Upper lobe of left lung (tissue), 4 donors: ENCODE measurements at regions not wholly inside any gene's neighbourhood (a gene's known extent, or its start where the extent isn't known, plus 50 kb on each side); places are given as distances from the start of the nearest gene placed in this dataset.

Experiments used
- EP300 ChIP-seq, 4 donors: sonication (generic); formaldehyde crosslinking; IDR thresholded peaks; one replicate each; pipeline ENCODE4 v1.5.1; 2017; ENCODE audit warnings: antibody characterized with exemption in 4 of 4, control low read depth in 2 of 4
- POLR2A ChIP-seq, 4 donors: fragments of 450-650 bp; IDR thresholded peaks; one replicate each; pipeline ENCODE4 v1.5.1; 2016 to 2017; ENCODE audit warnings: antibody characterized with exemption in 4 of 4, mild to moderate bottlenecking in 2 of 4
- POLR2AphosphoS5 ChIP-seq, 2 donors: sonication (generic); formaldehyde crosslinking; IDR thresholded peaks; one replicate each; pipeline ENCODE4 v1.5.1; 2017; ENCODE audit warnings: antibody characterized with exemption in 2 of 2
- TF ChIP-seq, protein P1 (sequence below), 6 experiments: fragments of 450-650 bp in 4 of 6; fragments of 200-600 bp in 2 of 6; sonication (generic) in 2 of 6; IDR thresholded peaks; one replicate each; pipeline ENCODE4 v1.5.1; 2016 to 2019; ENCODE audit warnings: antibody characterized with exemption in 6 of 6

DNA sequence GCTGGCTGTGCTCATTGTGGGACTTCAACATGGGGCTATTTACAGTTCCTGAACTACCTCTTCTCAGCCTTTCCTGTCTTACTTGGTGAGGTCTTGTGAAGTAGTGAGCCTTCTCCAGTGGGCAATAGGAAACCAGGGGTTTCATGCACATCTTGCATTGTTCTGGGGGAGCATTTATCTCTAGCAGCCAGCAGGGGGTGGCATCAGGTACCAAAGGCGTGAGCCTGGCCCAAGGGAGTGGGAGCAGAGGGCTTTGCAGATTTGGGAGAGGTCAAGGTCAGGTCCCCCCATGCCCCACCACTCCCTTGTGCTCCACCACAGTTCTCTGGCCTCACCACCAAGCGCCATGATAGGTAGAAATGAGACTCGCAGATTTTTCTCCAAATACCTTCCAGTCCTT lies 85.4 kb upstream of the NPTX2 start:
- TF ChIP-seq, protein P1, sequence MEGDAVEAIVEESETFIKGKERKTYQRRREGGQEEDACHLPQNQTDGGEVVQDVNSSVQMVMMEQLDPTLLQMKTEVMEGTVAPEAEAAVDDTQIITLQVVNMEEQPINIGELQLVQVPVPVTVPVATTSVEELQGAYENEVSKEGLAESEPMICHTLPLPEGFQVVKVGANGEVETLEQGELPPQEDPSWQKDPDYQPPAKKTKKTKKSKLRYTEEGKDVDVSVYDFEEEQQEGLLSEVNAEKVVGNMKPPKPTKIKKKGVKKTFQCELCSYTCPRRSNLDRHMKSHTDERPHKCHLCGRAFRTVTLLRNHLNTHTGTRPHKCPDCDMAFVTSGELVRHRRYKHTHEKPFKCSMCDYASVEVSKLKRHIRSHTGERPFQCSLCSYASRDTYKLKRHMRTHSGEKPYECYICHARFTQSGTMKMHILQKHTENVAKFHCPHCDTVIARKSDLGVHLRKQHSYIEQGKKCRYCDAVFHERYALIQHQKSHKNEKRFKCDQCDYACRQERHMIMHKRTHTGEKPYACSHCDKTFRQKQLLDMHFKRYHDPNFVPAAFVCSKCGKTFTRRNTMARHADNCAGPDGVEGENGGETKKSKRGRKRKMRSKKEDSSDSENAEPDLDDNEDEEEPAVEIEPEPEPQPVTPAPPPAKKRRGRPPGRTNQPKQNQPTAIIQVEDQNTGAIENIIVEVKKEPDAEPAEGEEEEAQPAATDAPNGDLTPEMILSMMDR (IDR thresholded peaks at IDR 0.05): no peak
- TF ChIP-seq EP300 (IDR thresholded peaks at IDR 0.05): no peak
- no peak for TF ChIP-seq POLR2AphosphoS5 (IDR thresholded peaks at IDR 0.05)
- no peak for TF ChIP-seq POLR2A (IDR thresholded peaks at IDR 0.05)
